T-helper 1 cell treated with Interleukin-12 subunit alpha and Interleukin-12 subunit beta and Interleukin-4 antibody, amounts not matched to agents 30 μg/mL and 1 μg/mL, for 36 hours (primary cell): ENCODE measurements at regions not wholly inside any gene's neighbourhood (a gene's known extent, or its start where the extent isn't known, plus 50 kb on each side); places are given as distances from the start of the nearest gene placed in this dataset.
"Not testable (repeated sequence)": the region's sequence is repeated elsewhere in the genome, so short reads cannot be mapped to it uniquely, and the experiment has no call there.

ENCODE experiments used
- H3K27ac Mint-ChIP-seq: one replicate; pipeline ENCODE4 v1.8.0; 2021; ENCODE audit warnings: mild to moderate bottlenecking, mixed read lengths
- H3K27me3 Mint-ChIP-seq: one replicate; pipeline ENCODE4 v1.8.0; 2021; ENCODE audit warnings: low read depth, mixed read lengths
- H3K36me3 Mint-ChIP-seq: one replicate; pipeline ENCODE4 v1.8.0; 2021; ENCODE audit warnings: low read depth, mixed read lengths
- H3K4me1 Mint-ChIP-seq: one replicate; pipeline ENCODE4 v1.8.0; 2021; ENCODE audit warnings: low read depth, mixed read lengths
- H3K4me3 Mint-ChIP-seq: one replicate; pipeline ENCODE4 v1.8.0; 2021; ENCODE audit warnings: mild to moderate bottlenecking, moderate library complexity, mixed read lengths
- H3K9me3 Mint-ChIP-seq: one replicate; pipeline ENCODE4 v1.8.0; 2021; ENCODE audit warnings: mixed read lengths

DNA sequence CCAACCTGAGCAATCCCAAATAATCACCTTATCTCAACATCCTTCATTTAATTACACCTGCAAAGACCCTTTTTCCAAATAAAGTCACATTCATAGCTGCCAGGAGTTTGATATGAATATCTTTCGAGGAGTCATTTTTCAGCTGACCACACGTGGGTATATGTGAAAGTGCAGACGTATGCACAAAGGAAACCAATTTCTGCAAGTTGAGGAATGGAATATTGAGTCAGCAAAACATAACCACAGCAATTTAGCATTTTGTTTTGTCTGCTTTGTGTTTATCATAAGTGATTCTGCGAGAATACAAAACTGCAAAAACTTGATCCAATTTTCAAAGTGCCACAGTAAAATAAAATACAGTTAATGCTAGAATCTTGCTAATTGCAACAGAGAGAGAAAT is 295.9 kb downstream of the SUCLA2 start:
- H3K27me3 Mint-ChIP-seq: peaks cover 4% of the 10 kb centered on the region
- H3K4me1 Mint-ChIP-seq: peaks cover 2% of the 10 kb centered on the region
- H3K4me3 Mint-ChIP-seq: no peak overlapping the region
- H3K27ac Mint-ChIP-seq: no peak overlapping the region
- no peaks in the 10 kb centered on the region for H3K9me3 Mint-ChIP-seq
- H3K36me3 Mint-ChIP-seq: no peaks in the 10 kb centered on the region

DNA sequence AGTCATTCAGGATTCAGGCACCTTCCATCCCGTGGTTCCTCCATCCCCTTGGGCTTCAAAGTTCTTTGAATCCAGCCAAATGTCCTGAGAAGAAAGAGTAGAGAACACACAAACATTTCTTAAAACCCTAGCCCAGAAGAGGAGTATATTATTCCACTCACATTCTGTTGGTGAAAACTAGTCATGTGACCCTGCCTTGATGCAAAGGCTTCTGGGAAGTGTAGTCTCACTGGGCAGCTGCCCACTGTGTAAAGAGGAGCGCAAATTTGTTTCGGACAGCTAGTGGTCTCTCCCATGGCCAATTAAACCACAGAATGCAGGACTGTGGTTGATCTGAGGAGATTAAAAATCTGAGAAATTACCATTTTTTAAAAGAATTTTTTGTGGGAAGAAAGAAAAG is 304.4 kb downstream of the SUCLA2 start:
- Mint-ChIP-seq H3K4me3 (no peak overlapping the region), H3K27ac (no peak overlapping the region), H3K4me1 (no peaks in the 10 kb centered on the region), H3K36me3 (no peaks in the 10 kb centered on the region), H3K27me3 (no peaks in the 10 kb centered on the region), H3K9me3 (no peaks in the 10 kb centered on the region)

DNA sequence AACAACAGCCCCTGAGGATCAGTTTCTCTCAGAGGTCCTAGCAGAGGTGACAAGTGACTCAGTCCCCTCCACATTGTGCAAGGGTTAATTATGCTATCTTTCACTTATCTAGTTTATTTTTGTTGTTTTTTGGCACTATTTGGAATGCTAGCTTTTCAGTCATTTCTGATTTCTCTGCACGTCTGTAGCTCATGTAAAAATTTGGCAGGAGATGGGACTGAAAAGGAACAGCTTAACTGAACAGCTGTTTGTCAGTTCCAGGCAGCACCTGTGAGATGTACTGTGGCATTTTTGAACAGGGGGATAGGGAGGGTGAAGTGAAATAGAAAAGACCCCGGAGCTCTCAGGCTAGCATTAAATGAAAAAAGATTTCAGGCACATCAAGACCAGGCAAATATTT is 313.5 kb downstream of the SUCLA2 start:
- no peaks in the 10 kb centered on the region for H3K27me3 Mint-ChIP-seq
- H3K9me3 Mint-ChIP-seq: no peaks in the 10 kb centered on the region
- H3K4me1 Mint-ChIP-seq: no peaks in the 10 kb centered on the region
- H3K36me3 Mint-ChIP-seq: no peaks in the 10 kb centered on the region
- H3K4me3 Mint-ChIP-seq: no peak overlapping the region
- no peak overlapping the region for H3K27ac Mint-ChIP-seq

DNA sequence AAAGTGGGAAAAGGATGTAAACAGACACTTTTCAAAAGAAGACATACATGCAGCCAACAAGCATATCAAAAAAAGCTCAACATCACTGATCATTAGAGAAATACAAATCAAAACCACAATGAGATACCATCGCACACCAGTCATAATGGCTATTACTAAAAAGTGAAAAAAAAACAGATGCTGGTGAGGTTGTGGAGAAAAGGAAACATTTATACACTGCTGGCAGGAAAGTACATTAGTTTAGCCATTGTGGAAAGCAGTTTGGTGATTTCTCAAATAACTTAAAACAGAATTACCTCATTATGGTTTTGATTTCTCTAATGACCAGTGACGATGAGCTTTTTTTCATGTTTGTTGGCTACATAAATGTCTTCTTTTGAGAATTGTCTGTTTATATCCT is 315.9 kb downstream of the SUCLA2 start:
- not testable (repeated sequence) for H3K27me3 Mint-ChIP-seq, H3K27ac Mint-ChIP-seq, H3K4me1 Mint-ChIP-seq, H3K4me3 Mint-ChIP-seq, H3K36me3 Mint-ChIP-seq, H3K9me3 Mint-ChIP-seq

DNA sequence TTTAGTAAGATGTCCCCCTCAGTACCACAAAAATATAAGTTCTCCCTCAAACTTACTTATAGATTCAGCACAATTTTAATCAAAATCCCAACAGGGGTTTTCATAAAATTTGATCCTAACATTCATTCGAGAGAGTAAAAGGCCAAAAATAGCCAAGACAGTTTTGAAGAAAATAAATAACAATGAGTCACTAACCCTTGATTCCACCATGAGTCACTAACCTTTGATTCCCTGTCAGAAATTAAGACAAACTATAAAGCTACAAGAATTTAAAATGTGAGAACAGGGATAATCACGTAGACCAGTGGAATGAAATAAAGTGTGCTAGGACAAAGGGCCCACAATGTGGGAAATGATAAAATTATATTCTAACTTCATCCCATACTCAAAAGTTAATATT is 320.3 kb downstream of the SUCLA2 start:
- Mint-ChIP-seq H3K4me3 (no peak overlapping the region), H3K36me3 (no peaks in the 10 kb centered on the region), H3K4me1 (no peaks in the 10 kb centered on the region), H3K27me3 (no peaks in the 10 kb centered on the region), H3K9me3 (no peaks in the 10 kb centered on the region), H3K27ac (no peak overlapping the region)

DNA sequence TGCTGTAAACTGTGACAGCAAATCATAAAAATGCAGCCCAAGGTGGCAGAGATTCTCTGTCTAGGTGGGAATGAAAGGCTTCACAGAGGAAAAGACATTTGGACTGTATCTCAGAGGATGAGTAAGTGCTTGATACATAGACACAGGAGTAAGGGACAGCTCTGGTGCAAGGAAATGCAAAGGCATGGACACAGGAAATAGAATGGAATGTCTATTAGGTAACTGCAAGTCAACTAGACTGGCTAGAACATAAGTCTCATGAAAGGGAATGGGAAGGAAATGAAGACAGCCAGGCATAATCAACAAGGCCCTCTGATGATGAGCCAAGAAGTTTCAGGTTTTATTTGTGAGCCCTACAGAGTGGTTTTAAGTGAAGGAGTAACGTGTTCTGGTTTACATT is 321.7 kb downstream of the SUCLA2 start:
- no peak overlapping the region for H3K4me3 Mint-ChIP-seq
- H3K27me3 Mint-ChIP-seq: no peaks in the 10 kb centered on the region
- H3K4me1 Mint-ChIP-seq: no peaks in the 10 kb centered on the region
- no peaks in the 10 kb centered on the region for H3K36me3 Mint-ChIP-seq
- no peak overlapping the region for H3K27ac Mint-ChIP-seq
- no peaks in the 10 kb centered on the region for H3K9me3 Mint-ChIP-seq

DNA sequence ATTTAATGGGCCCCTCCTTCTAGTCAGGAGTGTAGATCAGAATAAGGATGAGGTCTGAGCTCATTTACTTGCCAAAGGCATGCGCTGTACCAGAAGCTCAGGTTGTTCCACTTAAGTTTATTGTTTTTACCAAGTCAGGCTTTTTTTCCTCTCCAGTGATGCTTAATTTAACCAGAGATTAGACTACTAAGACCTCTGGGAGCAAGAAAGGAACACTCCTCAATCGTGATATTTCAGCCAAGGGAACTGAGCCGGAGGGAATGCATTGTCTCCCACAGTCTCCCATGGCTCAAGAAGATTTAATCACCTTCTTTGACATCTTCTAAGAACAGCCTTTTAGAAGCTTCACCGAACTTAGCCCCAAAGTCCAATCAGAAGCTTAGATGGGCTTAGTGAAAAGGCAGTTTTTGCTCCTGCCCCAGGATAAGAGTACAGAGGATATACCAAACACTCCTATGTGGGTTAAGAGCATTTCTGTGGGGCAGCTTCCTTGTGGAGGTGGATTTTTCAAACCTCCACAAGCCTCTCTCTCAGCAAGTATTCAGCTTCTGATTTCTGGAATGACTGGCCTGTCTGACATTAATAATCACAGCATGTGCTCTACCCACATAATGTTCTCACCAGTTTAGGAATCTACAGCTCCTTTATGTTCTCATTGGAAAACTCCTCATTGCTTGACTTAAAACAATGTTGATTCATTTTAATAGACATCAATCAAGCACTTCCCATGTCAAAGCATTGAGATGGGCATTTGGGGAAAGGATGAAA is 322.7 kb downstream of the SUCLA2 start:
- no peak overlapping the region for H3K27ac Mint-ChIP-seq
- no peaks in the 10 kb centered on the region for H3K4me1 Mint-ChIP-seq
- no peaks in the 10 kb centered on the region for H3K27me3 Mint-ChIP-seq
- no peak overlapping the region for H3K4me3 Mint-ChIP-seq
- no peaks in the 10 kb centered on the region for H3K9me3 Mint-ChIP-seq
- no peaks in the 10 kb centered on the region for H3K36me3 Mint-ChIP-seq

DNA sequence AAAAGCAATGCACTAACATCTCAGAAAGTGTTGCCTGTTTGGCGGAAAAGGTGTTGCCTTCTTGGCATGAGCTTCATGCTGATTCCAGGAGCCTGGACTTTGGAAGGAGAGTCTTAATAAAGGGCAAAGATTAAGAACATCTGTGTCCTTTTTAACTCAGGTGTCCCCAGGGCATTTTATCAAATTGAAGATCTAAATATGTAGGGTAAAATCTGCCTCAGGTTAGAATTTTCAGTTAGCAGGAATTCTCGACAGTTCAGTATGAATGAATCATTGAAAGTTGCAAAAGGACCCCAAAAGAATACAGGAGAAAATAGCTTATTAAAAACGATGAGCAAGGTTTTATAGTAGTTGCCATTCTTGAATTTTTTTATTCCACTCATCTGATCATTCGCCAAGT is 325.2 kb downstream of the SUCLA2 start:
- Mint-ChIP-seq H3K27ac (no peak overlapping the region), H3K4me3 (no peak overlapping the region), H3K9me3 (no peaks in the 10 kb centered on the region), H3K36me3 (no peaks in the 10 kb centered on the region), H3K27me3 (no peaks in the 10 kb centered on the region), H3K4me1 (no peaks in the 10 kb centered on the region)

DNA sequence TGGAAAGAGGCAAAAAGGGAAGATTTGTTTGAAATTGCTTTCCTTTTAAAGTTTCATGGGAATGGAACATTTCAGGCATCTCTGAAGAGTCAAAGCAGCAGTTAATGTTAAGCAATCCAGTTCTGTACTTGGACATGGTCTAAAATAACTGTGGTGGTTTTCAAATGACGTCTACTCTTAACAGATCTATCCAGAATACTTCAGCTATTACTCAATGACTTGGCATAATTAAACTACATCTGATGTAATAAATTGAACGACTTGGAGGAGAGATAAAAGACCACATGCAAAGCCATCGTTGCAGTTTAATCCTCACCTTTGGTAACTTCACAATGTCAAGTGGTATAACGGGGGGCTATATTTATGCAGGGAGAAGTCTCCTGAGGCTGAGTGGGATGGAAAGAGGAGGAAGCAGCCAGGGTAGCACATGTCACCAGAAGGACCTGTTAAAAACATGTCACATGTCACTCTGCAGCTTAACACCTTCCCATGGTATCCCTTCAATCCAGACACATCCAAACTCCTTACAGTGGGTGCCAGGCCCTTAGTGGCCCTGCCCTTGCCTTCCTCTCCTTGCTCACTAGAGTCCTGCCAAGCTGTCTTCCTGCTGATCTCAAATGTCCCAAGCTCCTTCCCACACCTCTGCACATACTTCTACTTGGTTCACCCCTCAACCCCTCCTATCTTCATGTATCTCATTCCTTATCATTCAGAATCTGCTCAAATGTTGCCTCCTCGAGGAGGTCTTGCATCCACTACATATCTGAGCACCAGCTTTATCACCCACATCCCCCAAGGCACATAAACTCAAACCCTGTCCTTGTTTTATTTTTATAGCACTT is 327.8 kb downstream of the SUCLA2 start:
- no peaks in the 10 kb centered on the region for H3K4me1 Mint-ChIP-seq
- H3K27me3 Mint-ChIP-seq: no peaks in the 10 kb centered on the region
- H3K4me3 Mint-ChIP-seq: no peak overlapping the region
- H3K36me3 Mint-ChIP-seq: no peaks in the 10 kb centered on the region
- H3K9me3 Mint-ChIP-seq: no peaks in the 10 kb centered on the region
- no peak overlapping the region for H3K27ac Mint-ChIP-seq

DNA sequence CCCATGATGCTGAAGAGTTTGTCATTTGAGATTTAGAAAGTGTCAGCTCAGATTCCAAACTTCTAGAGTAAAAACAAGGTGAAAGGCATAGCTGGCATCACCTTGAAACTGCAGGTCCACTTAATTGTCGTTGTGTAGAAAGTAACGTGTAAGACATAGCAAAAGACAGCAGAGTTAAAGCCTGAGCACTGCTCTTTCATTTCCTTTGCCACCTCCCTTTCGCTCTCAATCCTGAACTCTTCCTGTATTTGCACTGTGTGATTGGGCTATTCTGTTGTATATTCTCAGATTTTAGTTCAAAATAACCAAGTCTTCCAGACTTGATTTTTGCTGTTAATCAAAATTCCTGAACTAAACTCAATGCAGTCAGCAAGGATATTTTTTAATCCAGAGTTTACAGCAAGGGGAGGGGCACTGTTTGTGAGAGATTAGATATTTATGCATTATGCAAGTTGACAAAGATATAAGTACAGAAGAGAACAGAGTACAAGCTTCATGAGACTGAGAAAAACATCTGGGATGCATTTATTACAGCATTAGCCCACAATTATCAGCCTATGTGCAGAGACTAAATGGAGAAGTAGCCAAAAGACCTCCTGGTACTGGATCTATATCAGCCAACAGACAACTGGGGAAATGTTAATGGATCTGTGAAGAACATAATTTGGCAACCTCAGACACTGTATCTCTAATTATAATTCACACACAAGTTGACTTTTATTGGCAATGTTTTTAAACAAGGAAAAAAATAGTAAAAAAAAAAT is 328.6 kb downstream of the SUCLA2 start:
- Mint-ChIP-seq H3K9me3 (no peaks in the 10 kb centered on the region), H3K27ac (no peak overlapping the region), H3K36me3 (no peaks in the 10 kb centered on the region), H3K4me3 (no peak overlapping the region), H3K4me1 (no peaks in the 10 kb centered on the region), H3K27me3 (no peaks in the 10 kb centered on the region)

DNA sequence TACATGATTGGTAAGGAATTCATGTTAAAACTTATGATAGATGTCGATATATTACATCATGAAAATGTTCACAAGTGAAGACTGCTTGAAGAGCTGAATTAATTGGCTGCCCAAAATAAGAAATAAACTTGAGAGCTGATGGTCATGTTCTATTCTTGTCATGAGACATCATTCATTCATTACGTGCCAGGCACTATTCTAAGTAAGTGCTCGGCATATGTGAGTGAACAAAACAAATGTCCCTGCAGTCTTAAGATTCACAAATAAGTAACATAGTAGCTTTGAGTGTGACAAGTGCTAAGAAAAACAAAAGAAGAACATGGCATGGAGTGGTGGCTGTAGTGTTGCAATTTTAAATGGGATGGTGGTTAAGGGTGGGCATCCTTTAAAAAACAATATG is 329.3 kb downstream of the SUCLA2 start:
- H3K4me1 Mint-ChIP-seq: no peaks in the 10 kb centered on the region
- no peaks in the 10 kb centered on the region for H3K36me3 Mint-ChIP-seq
- H3K27me3 Mint-ChIP-seq: no peaks in the 10 kb centered on the region
- H3K9me3 Mint-ChIP-seq: no peaks in the 10 kb centered on the region
- no peak overlapping the region for H3K4me3 Mint-ChIP-seq
- no peak overlapping the region for H3K27ac Mint-ChIP-seq

DNA sequence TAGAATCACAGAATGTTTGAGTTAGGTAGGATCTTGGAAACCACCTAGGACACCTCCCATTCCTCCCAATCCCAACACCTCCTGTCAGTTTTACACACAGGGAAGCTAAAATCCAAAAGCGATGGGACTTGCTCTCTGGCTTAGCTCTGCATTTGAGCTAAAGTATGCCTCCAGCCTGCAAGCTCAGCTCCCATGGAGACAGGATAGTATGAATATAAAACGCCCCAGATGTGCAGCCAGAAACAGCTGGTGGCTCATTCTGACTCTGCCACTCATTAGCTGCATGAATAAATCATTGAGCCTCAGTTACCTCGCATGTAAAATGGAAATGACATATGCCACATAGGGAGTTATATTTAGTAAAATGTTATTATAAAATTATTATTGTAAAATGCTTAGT is 336.0 kb downstream of the SUCLA2 start:
- no peak overlapping the region for H3K4me3 Mint-ChIP-seq
- H3K27me3 Mint-ChIP-seq: no peaks in the 10 kb centered on the region
- H3K27ac Mint-ChIP-seq: no peak overlapping the region
- H3K36me3 Mint-ChIP-seq: no peaks in the 10 kb centered on the region
- H3K4me1 Mint-ChIP-seq: no peaks in the 10 kb centered on the region
- H3K9me3 Mint-ChIP-seq: no peaks in the 10 kb centered on the region

DNA sequence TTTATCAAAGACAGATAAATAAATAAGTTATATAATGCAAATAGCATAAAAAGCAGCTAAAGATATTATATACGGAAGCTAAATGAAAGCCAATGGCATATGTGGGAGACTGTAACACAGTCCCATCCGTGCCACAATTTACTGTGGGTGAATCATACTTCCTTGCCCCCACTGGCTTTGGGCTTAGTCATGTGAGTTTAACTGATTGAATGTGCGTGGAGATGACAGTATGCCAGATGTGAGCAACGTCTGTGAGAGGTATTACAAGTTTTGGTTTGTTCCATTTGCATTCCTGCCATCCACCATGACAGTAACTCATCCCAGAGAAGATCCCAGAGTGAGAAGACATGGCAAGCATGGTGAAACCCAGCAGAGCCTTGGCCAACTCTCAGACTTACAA is 340.0 kb downstream of the SUCLA2 start:
- Mint-ChIP-seq H3K4me3 (no peak overlapping the region), H3K9me3 (no peaks in the 10 kb centered on the region), H3K27ac (no peak overlapping the region), H3K4me1 (no peaks in the 10 kb centered on the region), H3K36me3 (no peaks in the 10 kb centered on the region), H3K27me3 (no peaks in the 10 kb centered on the region)

DNA sequence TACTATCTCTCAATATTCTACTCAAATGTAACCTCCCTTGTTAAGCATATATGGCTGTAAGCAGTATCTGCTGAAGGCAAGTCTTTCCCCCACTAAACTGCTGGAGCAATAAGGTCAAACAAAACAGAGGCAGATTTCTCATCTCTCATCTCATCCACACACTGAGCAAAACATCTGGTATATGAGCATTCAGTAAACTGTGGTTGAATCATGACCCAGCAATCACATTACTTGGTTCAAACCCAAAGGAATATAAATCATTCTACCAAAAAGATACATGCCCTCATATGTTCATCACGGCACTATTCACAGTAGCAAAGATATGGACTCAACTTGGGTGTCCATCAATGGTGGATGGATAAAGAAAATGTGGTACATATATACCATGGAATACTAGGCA is 344.4 kb downstream of the SUCLA2 start:
- Mint-ChIP-seq H3K4me3 (no peak overlapping the region), H3K9me3 (no peaks in the 10 kb centered on the region), H3K36me3 (no peaks in the 10 kb centered on the region), H3K27ac (no peak overlapping the region), H3K4me1 (no peaks in the 10 kb centered on the region), H3K27me3 (no peaks in the 10 kb centered on the region)

DNA sequence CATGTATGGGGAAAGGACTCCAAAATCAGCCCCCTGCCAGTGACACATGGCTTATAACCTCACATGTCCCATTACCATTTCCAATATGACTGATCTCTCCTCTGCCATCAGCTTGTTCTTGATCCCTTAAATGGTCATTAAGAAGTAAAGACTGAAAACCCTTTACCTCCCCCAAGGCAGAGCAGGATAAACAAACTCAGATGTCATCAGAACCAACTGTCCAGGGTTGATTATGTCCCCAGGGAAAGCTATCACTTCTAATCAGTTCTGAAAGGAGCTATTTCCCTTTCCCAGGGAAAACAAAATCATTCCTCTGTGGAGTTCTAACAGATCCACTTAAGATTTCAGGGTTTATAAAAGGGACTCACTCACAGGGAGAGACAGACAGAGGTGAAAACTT is 350.9 kb downstream of the SUCLA2 start:
- Mint-ChIP-seq H3K4me1 (no peaks in the 10 kb centered on the region), H3K9me3 (no peaks in the 10 kb centered on the region), H3K27me3 (no peaks in the 10 kb centered on the region), H3K4me3 (no peak overlapping the region), H3K36me3 (no peaks in the 10 kb centered on the region), H3K27ac (no peak overlapping the region)
